DOHH2 (cell line): ENCODE measurements at regions not wholly inside any gene's neighbourhood (a gene's known extent, or its start where the extent isn't known, plus 50 kb on each side); places are given as distances from the start of the nearest gene placed in this dataset.

Source experiments
- EZH2phosphoT487 ChIP-seq: fragments of 200-600 bp; sonication (generic); IDR thresholded peaks from 2 replicates; pipeline ENCODE4 v1.6.1; 2017; ENCODE audit warnings: borderline replicate concordance, mild to moderate bottlenecking, antibody characterized with exemption, low read length, moderate library complexity, mixed read lengths
- TF ChIP-seq, protein P1 (sequence below): fragments of 200-600 bp; sonication (generic); IDR thresholded peaks from one replicate; pipeline ENCODE4 v1.5.1; 2014; ENCODE audit warnings: antibody characterized with exemption, mild to moderate bottlenecking, low read depth, low read length; ENCODE audit not compliant: poor library complexity, severe bottlenecking

- TF ChIP-seq, protein P1, sequence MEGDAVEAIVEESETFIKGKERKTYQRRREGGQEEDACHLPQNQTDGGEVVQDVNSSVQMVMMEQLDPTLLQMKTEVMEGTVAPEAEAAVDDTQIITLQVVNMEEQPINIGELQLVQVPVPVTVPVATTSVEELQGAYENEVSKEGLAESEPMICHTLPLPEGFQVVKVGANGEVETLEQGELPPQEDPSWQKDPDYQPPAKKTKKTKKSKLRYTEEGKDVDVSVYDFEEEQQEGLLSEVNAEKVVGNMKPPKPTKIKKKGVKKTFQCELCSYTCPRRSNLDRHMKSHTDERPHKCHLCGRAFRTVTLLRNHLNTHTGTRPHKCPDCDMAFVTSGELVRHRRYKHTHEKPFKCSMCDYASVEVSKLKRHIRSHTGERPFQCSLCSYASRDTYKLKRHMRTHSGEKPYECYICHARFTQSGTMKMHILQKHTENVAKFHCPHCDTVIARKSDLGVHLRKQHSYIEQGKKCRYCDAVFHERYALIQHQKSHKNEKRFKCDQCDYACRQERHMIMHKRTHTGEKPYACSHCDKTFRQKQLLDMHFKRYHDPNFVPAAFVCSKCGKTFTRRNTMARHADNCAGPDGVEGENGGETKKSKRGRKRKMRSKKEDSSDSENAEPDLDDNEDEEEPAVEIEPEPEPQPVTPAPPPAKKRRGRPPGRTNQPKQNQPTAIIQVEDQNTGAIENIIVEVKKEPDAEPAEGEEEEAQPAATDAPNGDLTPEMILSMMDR = no peak
- no peak for TF ChIP-seq EZH2phosphoT487
These were observed 264.0 kb upstream of the VRK2 start for GRCh38 chr2:57782587-57782986.
